ENCODE measurements at regions not wholly inside any gene's neighbourhood (a gene's known extent, or its start where the extent isn't known, plus 50 kb on each side); places are given as distances from the start of the nearest gene placed in this dataset.

- TF ChIP-seq, protein P1, sequence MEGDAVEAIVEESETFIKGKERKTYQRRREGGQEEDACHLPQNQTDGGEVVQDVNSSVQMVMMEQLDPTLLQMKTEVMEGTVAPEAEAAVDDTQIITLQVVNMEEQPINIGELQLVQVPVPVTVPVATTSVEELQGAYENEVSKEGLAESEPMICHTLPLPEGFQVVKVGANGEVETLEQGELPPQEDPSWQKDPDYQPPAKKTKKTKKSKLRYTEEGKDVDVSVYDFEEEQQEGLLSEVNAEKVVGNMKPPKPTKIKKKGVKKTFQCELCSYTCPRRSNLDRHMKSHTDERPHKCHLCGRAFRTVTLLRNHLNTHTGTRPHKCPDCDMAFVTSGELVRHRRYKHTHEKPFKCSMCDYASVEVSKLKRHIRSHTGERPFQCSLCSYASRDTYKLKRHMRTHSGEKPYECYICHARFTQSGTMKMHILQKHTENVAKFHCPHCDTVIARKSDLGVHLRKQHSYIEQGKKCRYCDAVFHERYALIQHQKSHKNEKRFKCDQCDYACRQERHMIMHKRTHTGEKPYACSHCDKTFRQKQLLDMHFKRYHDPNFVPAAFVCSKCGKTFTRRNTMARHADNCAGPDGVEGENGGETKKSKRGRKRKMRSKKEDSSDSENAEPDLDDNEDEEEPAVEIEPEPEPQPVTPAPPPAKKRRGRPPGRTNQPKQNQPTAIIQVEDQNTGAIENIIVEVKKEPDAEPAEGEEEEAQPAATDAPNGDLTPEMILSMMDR (IDR thresholded peaks at IDR 0.05 in 8 of 11, conservative IDR thresholded peaks at IDR 0.05 in 3 of 11), result no peak
- TF ChIP-seq POLR2AphosphoS5 (IDR thresholded peaks at IDR 0.05), result no peak
- no peak for TF ChIP-seq POLR2A (IDR thresholded peaks at IDR 0.05)
- WGBS, 5 donors, result 66 to 82% (median 68%) methylated on average over 1 of the region's 1 CpG
- H3K4me3 ChIP-seq, result no peak overlapping the region
- no peaks in the 10 kb centered on the region for H3K27me3 ChIP-seq (replicated peaks in 1 of 7)
- H3K9me3 ChIP-seq, result peaks cover 0 to 3% (median 0%) of the 10 kb centered on the region in 8 donors
- no peaks in the 10 kb centered on the region for H3K36me3 ChIP-seq
- no peaks in the 10 kb centered on the region for H3K4me1 ChIP-seq
- no peak overlapping the region for H3K27ac ChIP-seq
- intact Hi-C loops (cut with DNase I; ENCODE audit: low total_unique reads), result no loop called here
- no peak for DNase-seq
Observed at GRCh38 chr21:20942523-20942922, 55.7 kb upstream of the NCAM2 start.

DNA sequence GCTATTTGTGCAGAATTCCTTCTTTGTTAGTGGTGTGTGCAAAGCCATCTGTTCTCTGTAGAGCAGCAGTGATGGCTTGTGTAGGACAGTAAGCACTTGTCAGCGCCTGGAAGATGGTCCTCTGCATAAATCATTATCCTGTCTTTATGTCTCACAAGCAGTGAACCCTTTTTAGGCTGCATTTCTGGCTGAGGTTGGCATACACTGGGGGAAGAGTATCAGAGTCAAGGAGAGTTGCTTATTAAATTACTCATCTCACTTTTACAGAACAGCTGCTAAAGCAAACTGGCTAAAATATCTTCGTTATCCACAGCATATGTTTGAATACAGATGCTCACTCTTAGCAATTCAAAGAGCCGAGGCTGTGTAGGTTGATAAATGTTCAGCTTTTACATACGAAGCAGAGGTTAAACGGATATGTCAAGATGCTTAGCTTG, 54.6 kb upstream of the NCAM2 start:
- Histone ChIP-seq H3K36me3 (no peaks in the 10 kb centered on the region), H3K27ac (no peak overlapping the region), H3K4me1 (no peaks in the 10 kb centered on the region), H3K9me3 (no peaks in the 10 kb centered on the region), H3K27me3 (replicated peaks in 1 of 7) (no peaks in the 10 kb centered on the region), H3K4me3 (no peak overlapping the region)
- DNase-seq, result no peak
- TF ChIP-seq POLR2A (IDR thresholded peaks at IDR 0.05) (no peak), POLR2AphosphoS5 (IDR thresholded peaks at IDR 0.05) (no peak)
- TF ChIP-seq, protein P1 (IDR thresholded peaks at IDR 0.05 in 8 of 11, conservative IDR thresholded peaks at IDR 0.05 in 3 of 11), result no peak
- WGBS, 5 donors, result 55 to 66% (median 63%) methylated on average over 5 of the region's 5 CpGs
- intact Hi-C loops (cut with DNase I; ENCODE audit: low total_unique reads), result no loop called here

GRCh38 chr21:20944139-20944538, 54.1 kb upstream of the NCAM2 start:
- H3K4me1 ChIP-seq, result no peaks in the 10 kb centered on the region
- TF ChIP-seq POLR2AphosphoS5 (IDR thresholded peaks at IDR 0.05) (no peak), POLR2A (IDR thresholded peaks at IDR 0.05) (no peak)
- TF ChIP-seq, protein P1 (IDR thresholded peaks at IDR 0.05 in 8 of 11, conservative IDR thresholded peaks at IDR 0.05 in 3 of 11), result no peak
- no peaks in the 10 kb centered on the region for H3K36me3 ChIP-seq
- intact Hi-C loops (cut with DNase I; ENCODE audit: low total_unique reads), result no loop called here
- no peaks in the 10 kb centered on the region for H3K9me3 ChIP-seq
- no peak overlapping the region for H3K4me3 ChIP-seq
- no peaks in the 10 kb centered on the region for H3K27me3 ChIP-seq (replicated peaks in 1 of 7)
- DNase-seq, result no peak
- no peak overlapping the region for H3K27ac ChIP-seq

DNA sequence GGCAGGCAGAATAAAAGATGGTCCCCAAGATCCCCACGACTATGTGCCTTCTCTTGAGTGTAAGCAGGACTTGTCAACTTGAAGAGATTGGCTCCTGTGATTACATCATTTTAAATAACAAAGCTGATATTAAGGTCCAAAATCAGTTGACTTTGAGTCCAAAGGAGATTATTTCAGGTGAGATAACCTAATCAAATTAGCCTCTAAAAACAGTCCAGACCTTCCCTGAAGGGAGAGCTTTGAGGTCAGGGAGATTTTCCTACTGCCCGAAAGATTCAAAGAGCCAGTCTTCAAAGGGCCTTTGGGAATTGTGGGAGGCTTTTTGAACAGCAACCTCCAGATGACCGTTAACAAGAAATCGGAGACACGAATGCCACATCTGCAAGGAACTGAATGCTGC, 51.5 kb upstream of the NCAM2 start:
- H3K36me3 ChIP-seq, result no peaks in the 10 kb centered on the region
- intact Hi-C loops (cut with DNase I; ENCODE audit: low total_unique reads), result no loop called here
- H3K4me3 ChIP-seq, result no peak overlapping the region
- no peaks in the 10 kb centered on the region for H3K9me3 ChIP-seq
- TF ChIP-seq, protein P1 (IDR thresholded peaks at IDR 0.05 in 8 of 11, conservative IDR thresholded peaks at IDR 0.05 in 3 of 11), result no peak
- TF ChIP-seq POLR2AphosphoS5 (IDR thresholded peaks at IDR 0.05) (no peak), POLR2A (IDR thresholded peaks at IDR 0.05) (no peak)
- no peak for DNase-seq
- no peaks in the 10 kb centered on the region for H3K27me3 ChIP-seq (replicated peaks in 1 of 7)
- H3K4me1 ChIP-seq, result no peaks in the 10 kb centered on the region
- no peak overlapping the region for H3K27ac ChIP-seq
- 65 to 86% (median 73%) methylated on average over 5 of the region's 5 CpGs for WGBS, 5 donors

Small RNA genes in the stretch of these regions (microRNA-seq; reads per million reads assigned to microRNA genes)
- 0 reads per million in 3 donors for gene MIR548X

Small RNA genes in the stretch of these regions (small RNA-seq; reads per million reads assigned to genes)
- gene AL157359.3, result 0 reads per million in 4 donors
- gene AP001506.1, result 0 reads per million in 4 donors
- 0 reads per million in 4 donors for gene MIR548X
- gene RN7SKP147, result 0 reads per million in 4 donors
- 0 reads per million in 4 donors for gene RNU1-139P
- 0 reads per million in 4 donors for gene RNU6-772P
- 0 reads per million in 4 donors for gene RPL37P4
